Nucleus accumbens (tissue), 56 donors: ENCODE measurements at regions not wholly inside any gene's neighbourhood (a gene's known extent, or its start where the extent isn't known, plus 50 kb on each side); places are given as distances from the start of the nearest gene placed in this dataset.

Experiments used
- DNase-seq, 56 donors: peaks; one replicate each; lab custom pipeline; 2025; lab: John Stamatoyannopoulos, UW

DNA sequence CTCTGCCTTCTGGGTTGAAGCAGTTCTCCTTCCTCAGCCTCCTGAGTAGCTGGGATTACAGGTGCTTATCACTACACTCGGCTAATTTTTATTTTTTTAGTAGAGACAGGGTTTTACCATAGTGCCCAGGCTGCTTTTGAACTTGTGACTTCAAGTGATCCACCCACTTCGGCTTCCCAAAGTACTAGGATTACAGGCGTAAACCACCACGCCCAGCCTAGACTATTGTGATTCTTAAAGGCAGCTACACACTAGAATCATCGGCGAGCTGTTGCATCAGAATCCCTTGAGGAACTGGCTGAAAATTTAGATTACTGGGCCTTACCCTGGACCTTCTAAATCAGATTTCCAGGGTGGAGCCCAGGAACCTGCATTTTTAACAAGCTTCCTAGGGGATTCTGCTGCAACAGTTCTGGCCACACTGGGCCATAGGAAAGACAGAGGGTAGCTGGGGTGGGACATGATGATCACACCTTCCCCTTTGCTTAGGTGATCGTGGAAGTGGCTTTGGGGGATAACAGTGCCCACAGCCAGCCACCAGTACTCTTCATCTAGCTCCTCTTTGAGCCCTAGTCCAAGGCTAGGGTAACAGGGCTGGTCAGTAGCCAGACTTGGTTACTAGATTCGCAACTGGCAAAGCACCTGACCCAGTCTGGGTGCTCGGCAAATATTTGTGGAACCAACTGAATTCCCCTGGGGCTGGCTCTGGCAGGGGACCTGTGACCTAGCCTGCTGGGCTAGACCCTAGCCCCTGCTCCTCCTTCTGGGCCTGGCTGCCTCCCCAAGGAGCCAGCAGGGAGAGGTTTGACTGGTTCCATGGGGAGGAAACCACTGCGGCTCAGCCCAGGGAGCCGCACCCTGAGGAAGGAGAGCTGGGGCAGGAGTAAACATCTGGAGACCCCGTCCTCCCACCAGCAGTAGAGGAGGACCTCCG, 67.1 kb upstream of the DUSP5 start:
- DNase-seq: no peak

DNA sequence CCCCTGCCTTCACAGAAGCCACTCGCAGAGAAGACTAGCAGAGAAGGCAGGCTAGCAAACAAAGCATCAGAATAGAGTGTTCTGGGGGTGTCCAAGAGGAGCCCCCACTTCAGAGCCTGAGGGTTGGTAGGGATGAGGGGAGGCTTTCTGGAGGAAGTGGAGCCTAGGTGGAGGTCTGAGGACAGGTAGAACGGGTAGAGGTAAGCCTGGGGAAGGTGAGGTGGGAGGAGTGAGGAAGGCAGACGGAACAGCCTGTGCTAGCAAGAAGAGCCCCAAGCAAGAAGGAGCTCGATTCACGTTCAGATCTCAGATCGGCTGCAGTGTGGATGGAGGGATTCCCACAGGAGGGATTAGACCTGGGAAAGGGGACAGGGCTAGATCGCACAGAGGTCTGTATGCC, 66.0 kb upstream of the DUSP5 start:
- DNase-seq: no peak

DNA sequence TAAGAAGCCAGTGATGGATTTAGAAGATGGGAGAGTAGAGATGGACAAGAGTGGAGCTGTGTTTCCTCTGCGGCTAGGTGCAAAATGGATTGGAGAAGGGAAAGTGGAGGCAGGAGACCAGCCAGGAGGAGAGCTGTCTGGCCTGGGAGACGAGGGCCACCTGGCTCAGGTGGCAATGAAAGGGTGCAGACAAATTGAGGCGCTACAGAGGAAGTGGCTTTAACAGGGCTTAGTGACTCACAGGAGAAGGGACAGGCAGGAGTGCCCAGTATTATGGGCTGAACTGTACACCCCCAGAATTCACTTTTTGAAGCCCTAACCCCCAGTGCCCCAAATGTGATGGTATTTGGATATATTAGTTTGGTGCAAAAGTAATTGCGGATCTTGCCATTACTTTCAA, 65.6 kb upstream of the DUSP5 start:
- no peak for DNase-seq

DNA sequence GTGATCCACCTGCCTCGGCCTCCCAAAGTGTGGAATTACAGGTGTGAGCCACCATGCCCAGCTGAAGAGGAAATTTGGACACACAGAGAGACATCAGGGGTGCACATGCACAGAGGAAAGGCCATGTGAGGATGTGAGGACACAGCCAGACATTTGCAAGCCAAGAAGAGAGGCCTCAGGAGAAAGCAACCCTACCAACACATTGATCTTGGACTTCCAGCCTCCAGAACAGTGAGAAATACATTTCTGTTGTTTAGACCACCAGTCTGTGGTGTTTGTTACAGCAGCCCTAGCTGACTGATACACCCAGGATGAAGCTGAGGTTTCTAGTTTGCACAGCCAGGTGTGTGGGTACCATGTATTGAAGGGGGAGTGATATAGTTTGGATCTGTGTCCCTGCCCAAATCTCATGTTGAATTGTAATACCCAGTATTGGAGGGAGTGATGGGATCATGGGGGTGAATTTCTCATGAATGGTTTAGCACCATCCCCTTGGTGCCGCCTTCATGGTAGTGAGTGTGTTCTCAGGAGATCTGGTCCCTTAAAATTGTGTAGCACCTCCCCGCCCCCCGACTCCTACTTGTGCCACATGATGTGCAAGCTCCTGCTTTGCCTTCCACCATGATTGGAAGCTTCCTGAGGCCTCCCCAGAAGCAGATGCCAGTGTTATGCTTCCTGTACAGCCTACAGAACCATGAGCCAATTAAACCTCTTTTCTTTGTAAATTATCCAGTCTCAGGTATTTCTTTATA, 64.7 kb upstream of the DUSP5 start:
- no peak for DNase-seq

DNA sequence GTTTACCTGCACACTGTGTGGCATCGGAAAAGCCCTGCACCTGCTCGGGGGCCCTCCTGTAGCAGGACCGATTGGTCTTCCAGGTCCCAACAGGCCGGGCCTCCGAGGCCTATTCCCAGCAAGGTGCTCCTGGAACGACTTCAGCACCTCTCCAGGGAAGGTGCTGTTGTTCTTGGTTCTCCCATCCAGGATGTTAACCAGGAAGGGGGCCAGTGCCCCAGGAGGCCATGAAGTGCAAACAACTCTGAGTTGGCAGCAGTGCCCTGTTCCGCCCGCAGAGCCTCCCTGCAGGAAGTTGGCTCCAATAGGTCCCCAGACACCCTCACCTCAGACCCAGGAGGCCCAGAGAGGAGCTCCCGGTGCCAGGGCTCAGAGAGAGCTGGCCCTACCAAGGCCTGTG, 64.0 kb upstream of the DUSP5 start:
- no peak for DNase-seq

DNA sequence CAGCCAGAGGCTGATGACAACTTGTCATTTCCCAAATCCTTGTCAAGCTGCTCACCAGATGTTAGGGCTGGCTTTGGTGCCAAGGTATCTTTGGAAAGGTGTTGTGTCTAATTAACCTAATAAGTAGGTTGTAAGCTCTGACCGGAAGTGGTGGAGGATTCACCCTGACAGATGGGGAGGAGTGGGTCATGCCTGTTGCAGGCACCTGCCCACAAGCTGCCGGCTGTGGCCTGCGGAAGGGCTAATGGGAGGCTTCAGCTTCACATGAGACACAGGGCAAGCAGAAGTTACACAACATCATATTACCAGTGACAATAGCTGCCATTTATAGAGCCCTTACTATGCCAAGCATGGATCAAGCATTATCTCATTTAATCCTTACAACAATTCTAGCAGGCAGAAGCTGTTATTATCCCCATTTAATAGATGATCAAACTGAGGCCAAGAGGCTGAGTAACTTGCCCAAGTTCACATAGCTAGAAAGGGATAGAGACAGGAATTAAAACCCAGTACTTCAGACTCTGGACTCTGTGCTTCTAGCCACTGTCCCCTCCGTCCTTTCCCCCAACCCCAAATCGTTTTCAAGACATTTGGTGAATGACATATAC, 63.1 kb upstream of the DUSP5 start:
- no peak for DNase-seq

DNA sequence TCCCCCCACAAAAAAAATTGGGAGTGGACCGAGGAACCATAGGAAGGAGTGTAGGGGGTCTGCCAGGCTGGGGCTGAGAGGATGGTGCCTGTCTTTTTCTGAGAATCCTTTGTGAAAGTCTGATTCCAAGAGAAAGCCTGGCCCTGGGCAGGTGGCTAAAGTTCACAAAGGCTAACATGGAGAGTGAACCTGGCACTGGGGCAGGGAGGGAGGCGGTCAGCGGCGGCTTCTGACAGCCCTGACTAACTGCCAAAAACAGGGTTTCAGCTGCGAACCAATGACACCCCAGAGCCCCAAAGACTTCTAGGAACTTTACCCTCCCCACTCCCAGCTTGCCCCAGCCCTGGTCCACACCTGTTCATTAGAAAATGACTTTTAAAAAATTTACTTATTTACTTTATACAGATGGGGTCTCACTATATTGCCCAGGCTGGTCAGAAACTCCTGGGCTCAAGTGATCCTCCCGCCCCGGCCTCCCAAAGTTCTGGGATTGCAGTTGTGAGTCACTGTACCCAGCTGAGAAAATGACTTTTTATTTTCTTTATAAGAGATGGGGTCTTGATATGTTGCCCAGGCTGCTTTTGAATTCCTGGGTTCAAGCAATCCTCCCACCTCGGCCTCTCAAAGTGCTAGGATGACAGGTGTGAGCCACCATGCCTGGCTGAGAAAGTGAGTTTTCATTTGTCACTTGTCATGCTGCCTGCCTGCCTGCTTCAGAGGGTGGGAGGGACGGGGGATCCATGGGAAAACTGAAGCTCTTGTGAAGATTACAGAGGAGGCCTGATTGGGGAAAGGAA, 61.0 kb upstream of the DUSP5 start:
- DNase-seq: no peak

DNA sequence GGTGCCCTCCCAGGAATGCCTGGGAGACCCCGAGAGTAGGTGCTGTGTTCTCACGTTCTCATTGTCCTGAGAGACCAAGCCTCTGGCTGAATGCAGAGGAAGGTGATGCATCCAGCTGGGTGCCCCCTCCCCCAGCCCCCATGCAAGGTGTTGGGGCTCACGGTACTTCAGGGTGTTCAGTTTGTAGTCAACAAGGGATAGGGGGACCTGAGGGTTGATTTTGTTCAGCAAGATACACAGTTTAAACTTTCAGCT, 60.4 kb upstream of the DUSP5 start:
- no peak for DNase-seq

DNA sequence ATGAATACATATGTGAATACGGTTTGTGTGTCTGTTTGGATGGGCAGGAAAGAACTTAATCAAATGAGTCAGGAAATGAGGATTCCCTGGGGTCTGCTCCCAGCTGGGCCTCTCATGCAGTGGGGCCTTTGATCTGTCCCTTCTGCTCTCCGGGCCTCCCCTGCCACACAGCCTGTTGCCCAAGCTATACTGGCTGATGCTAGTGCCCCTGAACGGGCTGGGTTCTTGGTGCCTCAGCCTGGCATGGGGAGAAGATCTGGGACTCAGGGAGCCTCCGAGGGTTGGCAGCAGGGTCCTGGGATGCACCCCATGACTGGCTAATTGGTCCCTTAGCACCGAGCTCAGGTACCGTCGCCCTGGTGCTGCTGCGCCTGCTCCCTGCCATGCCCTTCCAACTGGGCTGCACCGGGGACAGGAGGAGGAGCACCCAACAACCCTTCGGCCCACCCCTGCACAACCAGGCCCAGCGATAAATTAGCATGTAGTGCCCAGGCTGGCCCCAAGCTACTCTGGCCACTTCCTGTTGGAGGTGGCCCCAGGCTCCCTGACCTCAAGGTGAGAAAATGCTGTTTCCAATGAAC, 59.9 kb upstream of the DUSP5 start:
- DNase-seq: no peak

DNA sequence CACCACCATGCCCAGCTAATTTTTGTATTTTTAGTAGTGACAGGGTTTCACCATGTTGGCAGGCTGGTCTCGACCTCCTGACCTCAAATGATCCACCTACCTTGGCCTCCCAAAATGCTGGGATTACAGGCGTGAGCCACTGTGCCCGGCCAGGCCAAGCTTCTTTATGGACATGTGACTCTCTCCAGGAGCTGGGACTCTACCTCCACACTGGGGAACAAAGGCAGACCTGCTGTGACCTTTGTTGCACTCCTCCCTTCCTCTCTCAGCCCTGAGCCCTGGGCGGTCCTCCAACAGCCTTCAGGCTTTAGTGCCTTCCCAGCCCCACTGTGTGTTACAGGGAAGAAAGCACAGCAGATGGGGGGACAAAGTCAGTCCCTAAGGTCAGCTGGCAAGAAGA, 55.0 kb upstream of the DUSP5 start:
- no peak for DNase-seq

DNA sequence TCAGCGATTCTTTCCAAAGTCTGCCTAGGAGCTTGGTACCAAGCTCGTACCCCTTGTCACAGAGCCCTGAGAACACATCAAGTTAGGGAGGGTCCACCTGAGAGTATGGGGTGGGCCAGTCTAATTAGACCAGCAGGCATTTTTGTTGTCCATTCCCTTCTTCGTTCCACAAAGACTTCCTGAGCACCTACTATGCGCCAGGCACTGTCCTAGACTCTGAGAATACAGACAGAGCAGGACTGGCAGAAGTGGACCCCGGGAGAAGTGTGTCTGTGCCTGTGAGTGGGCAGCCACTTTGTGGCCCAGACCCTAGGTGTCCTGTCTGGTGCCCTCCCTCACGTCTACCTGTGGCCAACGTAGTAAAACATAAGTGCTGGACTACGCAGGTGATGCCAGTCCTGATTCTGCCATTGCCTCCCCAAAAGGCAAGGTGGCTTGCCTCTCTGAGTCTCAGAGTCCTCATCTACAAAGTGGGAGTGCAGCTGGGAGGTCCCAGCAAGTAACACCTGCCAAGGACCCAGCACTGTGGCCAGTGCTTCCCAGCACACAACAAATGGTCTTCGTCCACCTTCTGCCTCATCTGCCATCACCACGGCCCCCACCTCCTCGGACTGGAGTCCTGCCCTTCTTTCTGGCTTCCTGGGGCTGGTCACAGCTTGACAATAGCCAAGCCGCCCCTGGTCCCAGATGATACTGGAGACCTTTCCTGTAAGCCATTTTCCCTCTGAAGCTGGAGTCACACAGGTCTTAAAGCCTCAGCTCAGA, 54.3 kb upstream of the DUSP5 start:
- DNase-seq: no peak

DNA sequence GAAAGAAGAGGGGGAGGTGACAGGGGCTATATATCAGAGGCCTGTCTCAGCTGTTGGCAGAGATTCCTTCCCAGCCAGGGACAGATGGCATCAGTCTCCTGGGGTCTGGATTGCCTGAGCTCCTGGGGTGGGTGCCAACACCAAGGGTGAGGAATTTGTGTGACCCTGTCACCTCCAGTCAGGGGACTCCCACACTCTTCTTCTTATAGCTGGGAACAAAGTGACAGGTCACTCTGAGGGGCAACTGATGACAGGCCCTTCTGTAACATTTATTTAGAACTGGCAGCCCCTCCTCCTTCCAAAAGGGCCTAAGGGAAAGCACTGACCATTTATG, 53.7 kb upstream of the DUSP5 start:
- DNase-seq: no peak

DNA sequence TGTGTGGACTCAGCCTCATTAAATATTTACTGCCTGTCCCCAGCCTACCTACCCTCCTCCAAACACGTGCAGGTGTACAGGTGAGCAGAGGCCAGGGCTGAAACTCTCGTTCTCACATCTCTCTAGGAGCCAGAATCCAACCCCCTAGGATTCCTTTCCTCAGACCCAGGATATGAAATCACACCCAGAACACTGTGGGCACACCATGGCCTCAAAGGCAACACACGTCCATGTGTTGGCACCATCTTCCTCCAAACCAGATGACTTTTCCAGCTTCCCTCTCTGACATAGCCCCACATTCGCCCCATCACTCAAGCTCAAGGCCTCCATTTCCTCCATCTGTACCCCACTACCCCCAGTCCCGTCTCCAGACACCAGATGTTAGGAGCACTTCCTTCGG, 51.8 kb upstream of the DUSP5 start:
- DNase-seq: no peak

DNA sequence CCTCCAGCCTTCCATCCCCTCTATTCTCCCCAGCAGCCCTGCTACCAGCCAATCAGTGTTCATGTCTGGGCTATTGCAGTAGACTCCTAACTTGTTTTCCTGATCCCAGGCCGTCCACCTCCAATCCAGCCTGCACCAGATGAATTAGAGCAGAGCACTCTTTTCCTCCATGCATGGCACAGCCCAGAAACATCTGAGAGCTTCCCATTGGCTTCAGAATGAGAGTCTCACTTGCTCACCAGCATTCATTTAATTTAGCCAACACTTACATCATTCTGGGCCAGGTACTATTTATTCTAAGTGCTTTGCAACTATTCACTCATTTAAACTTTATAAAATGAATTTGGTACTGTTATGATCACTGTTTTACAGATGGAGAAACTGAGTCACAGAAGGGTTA, 51.4 kb upstream of the DUSP5 start:
- no peak for DNase-seq

DNA sequence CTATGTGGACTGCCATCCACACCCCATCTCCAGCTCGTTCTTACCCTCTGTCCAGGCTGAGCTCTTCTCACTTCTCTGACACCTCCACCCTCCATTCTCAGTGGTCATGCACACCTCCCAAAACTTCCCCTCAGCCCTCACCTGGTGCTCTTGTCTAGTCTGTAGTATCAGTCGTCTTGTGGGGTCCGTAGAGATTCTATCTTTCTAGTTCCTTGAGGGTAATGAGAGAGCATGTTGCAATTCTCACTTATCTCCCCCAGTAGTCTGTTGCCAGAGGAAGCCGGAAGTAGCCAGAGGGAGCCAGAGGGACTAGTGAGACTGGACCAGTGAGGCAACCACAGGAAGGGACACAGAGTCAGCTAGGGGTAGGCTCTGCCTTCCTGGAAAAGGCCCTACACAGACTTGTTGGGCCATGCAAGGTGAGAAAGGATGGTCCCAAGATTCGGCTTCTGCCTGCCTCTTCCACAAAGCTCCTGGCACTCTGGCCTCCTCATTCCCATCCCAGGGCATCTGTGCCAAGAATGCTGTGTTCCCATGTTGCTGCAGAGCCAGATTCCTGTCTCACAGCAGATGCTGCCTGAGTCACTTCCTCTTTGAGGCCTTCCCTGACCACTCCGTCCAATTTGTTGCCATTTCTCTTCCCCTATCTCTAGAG, 50.6 kb upstream of the DUSP5 start:
- DNase-seq: no peak

DNA sequence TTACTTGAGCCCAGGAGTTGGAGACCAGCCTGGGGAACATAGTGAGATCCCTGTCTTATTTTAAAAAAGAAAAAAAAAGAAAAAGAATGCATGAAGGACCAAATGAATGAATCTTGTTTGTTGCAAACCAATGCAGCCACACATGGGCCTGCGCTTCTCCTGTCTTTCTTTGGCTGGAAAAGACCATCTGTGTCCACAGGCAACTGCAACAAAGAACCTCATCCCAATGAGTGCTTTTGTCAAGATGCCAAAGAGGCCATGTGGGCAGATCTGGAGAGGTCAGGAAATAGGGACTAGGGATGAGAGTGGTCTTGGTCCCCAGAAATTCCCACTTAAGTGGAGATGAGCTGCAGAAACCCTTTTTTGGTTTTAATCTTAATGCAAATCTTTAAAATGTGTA, 49.8 kb upstream of the DUSP5 start:
- no peak for DNase-seq
